Astrocyte (in vitro differentiated cells and primary cell): ENCODE measurements at regions not wholly inside any gene's neighbourhood (a gene's known extent, or its start where the extent isn't known, plus 50 kb on each side); places are given as distances from the start of the nearest gene placed in this dataset.

Source experiments
- DNase-seq: peaks from one replicate; pipeline ENCODE4 v3.0.0-alpha.2; 2010; ENCODE audit warnings: low read depth
- FAIRE-seq: peaks from 2 replicates; lab custom pipeline; 2011; peaks lifted over from hg19 to GRCh38; lab: Jason Lieb, UNC
- H2AFZ ChIP-seq: 2 replicates; pipeline ENCODE4 v1.6.0; 2012; ENCODE audit warnings: low read depth, low read length, inconsistent platforms
- H3K27ac ChIP-seq: 2 replicates; pipeline ENCODE4 v1.5.1; 2011; ENCODE audit warnings: low read depth, low read length, inconsistent platforms
- H3K27me3 ChIP-seq: 2 replicates; pipeline ENCODE4 v1.6.0; 2011; ENCODE audit warnings: low read length, inconsistent platforms; ENCODE audit not compliant: insufficient read depth
- H3K36me3 ChIP-seq: 2 replicates; pipeline ENCODE4 v1.5.1; 2011; ENCODE audit warnings: low read length, inconsistent platforms; ENCODE audit not compliant: insufficient read depth
- H3K4me1 ChIP-seq: 2 replicates; pipeline ENCODE4 v1.5.1; 2011; ENCODE audit warnings: low read length, inconsistent platforms; ENCODE audit not compliant: insufficient read depth
- H3K4me2 ChIP-seq: 2 replicates; pipeline ENCODE4 v1.6.0; 2012; ENCODE audit warnings: low read length, inconsistent platforms
- H3K4me3 ChIP-seq: 2 replicates; pipeline ENCODE4 v1.5.1; 2011; ENCODE audit warnings: low read depth, mild to moderate bottlenecking, low read length, inconsistent platforms; ENCODE audit not compliant: insufficient read depth
- H3K79me2 ChIP-seq: 2 replicates; pipeline ENCODE4 v1.6.0; 2012; ENCODE audit warnings: mild to moderate bottlenecking, low read length, inconsistent platforms; ENCODE audit not compliant: insufficient read depth
- H3K9ac ChIP-seq: 2 replicates; pipeline ENCODE4 v1.6.0; 2012; ENCODE audit warnings: mild to moderate bottlenecking, low read length, inconsistent platforms
- H3K9me3 ChIP-seq: 2 replicates; pipeline ENCODE4 v1.5.1; 2012; ENCODE audit warnings: low read depth, mild to moderate bottlenecking, low read length, inconsistent platforms; ENCODE audit not compliant: insufficient read depth
- H4K20me1 ChIP-seq: 2 replicates; pipeline ENCODE4 v1.6.0; 2012; ENCODE audit warnings: low read length, inconsistent platforms; ENCODE audit not compliant: insufficient read depth
- H3K27ac Mint-ChIP-seq: one replicate; pipeline ENCODE4 v1.8.0; 2021; ENCODE audit warnings: mild to moderate bottlenecking, mixed read lengths; ENCODE audit not compliant: unreplicated experiment
- H3K27me3 Mint-ChIP-seq: one replicate; pipeline ENCODE4 v1.8.0; 2021; ENCODE audit warnings: low read depth, mixed read lengths; ENCODE audit not compliant: unreplicated experiment
- H3K36me3 Mint-ChIP-seq: one replicate; pipeline ENCODE4 v1.8.0; 2021; ENCODE audit warnings: low read depth, mixed read lengths; ENCODE audit not compliant: unreplicated experiment
- H3K4me1 Mint-ChIP-seq: one replicate; pipeline ENCODE4 v1.8.0; 2021; ENCODE audit warnings: low read depth, mixed read lengths; ENCODE audit not compliant: unreplicated experiment
- H3K4me3 Mint-ChIP-seq: one replicate; pipeline ENCODE4 v1.8.0; 2021; ENCODE audit warnings: mild to moderate bottlenecking, moderate library complexity, mixed read lengths; ENCODE audit not compliant: unreplicated experiment
- H3K9me3 Mint-ChIP-seq: one replicate; pipeline ENCODE4 v1.8.0; 2021; ENCODE audit warnings: mild to moderate bottlenecking, mixed read lengths; ENCODE audit not compliant: unreplicated experiment
- EZH2 ChIP-seq: IDR thresholded peaks from 2 replicates; pipeline ENCODE4 v1.6.1; 2012; ENCODE audit warnings: mild to moderate bottlenecking, low read length, inconsistent platforms; ENCODE audit not compliant: insufficient read depth
- TF ChIP-seq, protein P1 (sequence below): IDR thresholded peaks from 2 replicates; pipeline ENCODE4 v1.5.1; 2011; ENCODE audit warnings: low read depth, mild to moderate bottlenecking, inconsistent platforms, low read length, moderate library complexity; ENCODE audit not compliant: insufficient read depth

DNA sequence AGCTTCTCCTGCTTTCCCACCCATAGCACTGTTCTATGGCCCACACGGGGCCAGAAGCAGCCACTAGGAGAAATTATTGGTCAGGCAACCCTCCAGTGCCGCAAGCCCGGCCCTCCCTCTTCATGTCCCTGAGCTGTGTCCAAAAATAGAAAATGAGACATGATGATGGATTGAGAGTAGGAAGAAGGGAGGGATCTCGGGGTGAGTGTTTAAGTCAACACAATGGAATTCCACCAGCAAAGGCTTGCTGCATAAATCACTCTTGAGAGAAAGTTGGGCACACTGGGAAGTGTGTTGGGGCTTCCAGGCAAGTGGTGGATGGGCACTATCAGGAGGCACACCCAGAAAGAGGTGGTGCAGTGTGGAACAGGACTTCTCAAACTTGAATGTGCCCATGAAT lies 94.2 kb downstream of the LLPH start:
- no peaks in the 10 kb centered on the region for H3K36me3 Mint-ChIP-seq
- FAIRE-seq (peak; percentile 99), DNase-seq (peak; percentile 98)

DNA sequence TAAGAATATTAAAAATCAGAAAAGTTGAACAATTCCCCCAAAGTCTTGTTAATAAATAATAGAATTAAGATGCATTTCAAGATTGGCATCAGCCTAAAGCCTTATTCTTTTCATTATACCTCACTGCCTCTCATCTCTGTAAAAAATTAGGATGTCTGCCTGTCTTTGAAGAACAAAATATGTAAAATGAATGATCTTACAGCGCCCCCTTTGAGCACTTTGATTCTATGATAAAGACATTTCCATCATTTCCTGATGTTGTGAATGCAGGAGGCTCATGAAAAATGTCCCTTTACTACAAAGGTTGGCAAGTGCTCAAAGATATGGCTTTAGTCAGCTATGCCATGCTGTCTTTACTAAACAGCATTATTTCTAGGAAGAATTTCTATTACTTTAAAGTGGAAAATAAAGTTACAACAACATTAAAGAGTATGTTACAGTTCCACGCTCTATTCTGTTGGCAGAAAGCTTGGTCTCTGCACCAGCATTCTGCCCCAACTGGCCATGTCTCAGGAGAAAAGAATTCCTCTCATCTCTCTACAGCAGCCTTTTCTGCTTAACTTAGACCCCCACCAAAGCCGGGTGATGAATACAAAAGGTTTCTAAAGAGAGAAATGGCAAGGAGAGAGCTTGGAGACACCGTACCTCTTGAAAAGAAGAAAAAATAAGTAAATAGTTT lies 95.1 kb downstream of the LLPH start:
- peak overlapping the region; percentile 97 for H3K27ac Mint-ChIP-seq
- peak; percentile 49 for DNase-seq
- Histone ChIP-seq H3K9ac (peak overlapping the region; percentile 53), H3K4me3 (no peak overlapping the region), H4K20me1 (no peaks in the 10 kb centered on the region), H3K79me2 (no peaks in the 10 kb centered on the region), H2AFZ (peak overlapping the region; percentile 25), H3K27ac (peak overlapping the region; percentile 90), H3K4me1 (peaks cover 15% of the 10 kb centered on the region), H3K4me2 (peak overlapping the region; percentile 55), H3K36me3 (no peaks in the 10 kb centered on the region), H3K9me3 (no peaks in the 10 kb centered on the region), H3K27me3 (no peaks in the 10 kb centered on the region)
- TF ChIP-seq, protein P1, sequence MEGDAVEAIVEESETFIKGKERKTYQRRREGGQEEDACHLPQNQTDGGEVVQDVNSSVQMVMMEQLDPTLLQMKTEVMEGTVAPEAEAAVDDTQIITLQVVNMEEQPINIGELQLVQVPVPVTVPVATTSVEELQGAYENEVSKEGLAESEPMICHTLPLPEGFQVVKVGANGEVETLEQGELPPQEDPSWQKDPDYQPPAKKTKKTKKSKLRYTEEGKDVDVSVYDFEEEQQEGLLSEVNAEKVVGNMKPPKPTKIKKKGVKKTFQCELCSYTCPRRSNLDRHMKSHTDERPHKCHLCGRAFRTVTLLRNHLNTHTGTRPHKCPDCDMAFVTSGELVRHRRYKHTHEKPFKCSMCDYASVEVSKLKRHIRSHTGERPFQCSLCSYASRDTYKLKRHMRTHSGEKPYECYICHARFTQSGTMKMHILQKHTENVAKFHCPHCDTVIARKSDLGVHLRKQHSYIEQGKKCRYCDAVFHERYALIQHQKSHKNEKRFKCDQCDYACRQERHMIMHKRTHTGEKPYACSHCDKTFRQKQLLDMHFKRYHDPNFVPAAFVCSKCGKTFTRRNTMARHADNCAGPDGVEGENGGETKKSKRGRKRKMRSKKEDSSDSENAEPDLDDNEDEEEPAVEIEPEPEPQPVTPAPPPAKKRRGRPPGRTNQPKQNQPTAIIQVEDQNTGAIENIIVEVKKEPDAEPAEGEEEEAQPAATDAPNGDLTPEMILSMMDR, result peak; percentile 60
- TF ChIP-seq EZH2, result no peak
- H3K9me3 Mint-ChIP-seq, result no peaks in the 10 kb centered on the region
- no peaks in the 10 kb centered on the region for H3K27me3 Mint-ChIP-seq
- H3K4me3 Mint-ChIP-seq, result no peak overlapping the region
- peaks cover 21% of the 10 kb centered on the region for H3K4me1 Mint-ChIP-seq
- H3K36me3 Mint-ChIP-seq, result no peaks in the 10 kb centered on the region
- peak; percentile 9 for FAIRE-seq

More for the DNA sequence above, 94.2 kb downstream of the LLPH start:
- H3K9ac ChIP-seq, result peak overlapping the region; percentile 53
- no peaks in the 10 kb centered on the region for H3K9me3 ChIP-seq
- H3K27ac ChIP-seq, result peak overlapping the region; percentile 90
- TF ChIP-seq, protein P1, result no peak
- TF ChIP-seq EZH2, result no peak
- H3K4me1 ChIP-seq, result peaks cover 15% of the 10 kb centered on the region
- H4K20me1 ChIP-seq, result no peaks in the 10 kb centered on the region
- no peaks in the 10 kb centered on the region for H3K9me3 Mint-ChIP-seq
- H3K4me3 ChIP-seq, result no peak overlapping the region
- peaks cover 19% of the 10 kb centered on the region for H3K4me1 Mint-ChIP-seq
- no peaks in the 10 kb centered on the region for H3K79me2 ChIP-seq
- H3K27me3 ChIP-seq, result no peaks in the 10 kb centered on the region
- no peaks in the 10 kb centered on the region for H3K36me3 ChIP-seq
- H3K27me3 Mint-ChIP-seq, result no peaks in the 10 kb centered on the region
- no peak overlapping the region for H2AFZ ChIP-seq
- H3K4me2 ChIP-seq, result peak overlapping the region; percentile 55
- peak overlapping the region; percentile 97 for H3K27ac Mint-ChIP-seq
- H3K4me3 Mint-ChIP-seq, result no peak overlapping the region

DNA sequence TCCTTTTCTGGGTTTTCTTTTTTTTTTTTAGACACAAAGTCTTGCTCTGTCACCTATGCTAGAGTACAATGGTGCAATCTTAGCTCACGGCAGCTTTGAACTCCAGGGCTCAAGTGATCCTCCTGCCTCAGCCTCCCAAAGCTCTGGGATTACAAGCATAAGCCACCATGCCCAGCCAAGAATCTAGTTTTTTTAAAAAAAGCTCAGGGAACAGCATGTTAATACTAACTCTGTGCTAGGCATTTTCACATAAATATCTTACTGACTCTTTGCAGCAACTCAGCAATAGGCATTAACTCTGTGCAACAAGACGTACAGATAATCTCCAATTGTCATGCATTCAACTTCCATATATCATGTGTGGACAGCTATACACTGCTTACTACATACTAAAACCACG lies 97.4 kb downstream of the LLPH start:
- Histone ChIP-seq H3K79me2 (no peaks in the 10 kb centered on the region), H2AFZ (no peak overlapping the region), H3K27ac (no peak overlapping the region), H3K4me1 (peaks cover 15% of the 10 kb centered on the region), H3K4me3 (no peak overlapping the region), H3K9me3 (no peaks in the 10 kb centered on the region), H3K9ac (no peak overlapping the region), H3K4me2 (no peak overlapping the region), H4K20me1 (no peaks in the 10 kb centered on the region), H3K27me3 (no peaks in the 10 kb centered on the region), H3K36me3 (no peaks in the 10 kb centered on the region)
- DNase-seq (no peak), FAIRE-seq (no peak)
- H3K4me3 Mint-ChIP-seq, result no peak overlapping the region
- no peak for TF ChIP-seq EZH2
- TF ChIP-seq, protein P1, result no peak
- H3K4me1 Mint-ChIP-seq, result peaks cover 21% of the 10 kb centered on the region
- H3K36me3 Mint-ChIP-seq, result no peaks in the 10 kb centered on the region
- no peak overlapping the region for H3K27ac Mint-ChIP-seq
- H3K27me3 Mint-ChIP-seq, result no peaks in the 10 kb centered on the region
- no peaks in the 10 kb centered on the region for H3K9me3 Mint-ChIP-seq
